AG10803 (cell line): ENCODE measurements at regions not wholly inside any gene's neighbourhood (a gene's known extent, or its start where the extent isn't known, plus 50 kb on each side); places are given as distances from the start of the nearest gene placed in this dataset.

Experiments
- DNase-seq: peaks from one replicate; pipeline ENCODE4 v3.0.0; 2010; ENCODE audit warnings: low read depth
- H3K4me3 ChIP-seq: 2 replicates; pipeline ENCODE4 v1.5.1; 2011; ENCODE audit warnings: mild to moderate bottlenecking, low read length, control low read depth
- CTCF ChIP-seq: conservative IDR thresholded peaks from 2 replicates; pipeline ENCODE4 v1.5.1; 2011; ENCODE audit warnings: mild to moderate bottlenecking, low read length, control low read depth, inconsistent platforms

GRCh38 chr1:56435434-56436262 lies 143.7 kb downstream of the PLPP3 start:
- no peak for TF ChIP-seq CTCF
- H3K4me3 ChIP-seq, result no peak overlapping the region
- no peak for DNase-seq

GRCh38 chr1:56434740-56435139 lies 144.6 kb downstream of the PLPP3 start:
- DNase-seq, result peak; percentile 12
- no peak for TF ChIP-seq CTCF
- H3K4me3 ChIP-seq, result no peak overlapping the region

DNA sequence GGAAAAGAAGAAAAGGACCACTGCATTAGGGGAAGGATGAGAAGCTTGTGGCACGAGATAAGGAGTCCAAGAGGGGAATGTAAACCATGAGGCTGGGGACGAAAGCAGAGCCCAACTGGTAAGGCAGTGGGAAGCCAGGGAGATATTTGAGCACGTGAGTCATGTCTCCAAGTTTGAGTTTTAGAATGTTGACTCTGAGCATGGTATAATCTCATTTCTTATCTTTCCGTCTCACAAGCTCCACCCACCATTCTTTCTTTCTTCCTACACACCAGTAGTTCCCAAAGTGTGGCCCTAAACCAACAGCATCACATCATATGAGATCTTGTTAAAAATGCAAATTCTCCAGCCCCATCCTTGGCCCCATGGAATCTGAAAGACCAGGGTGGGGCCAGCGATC lies 145.3 kb downstream of the PLPP3 start:
- no peak for DNase-seq
- no peak overlapping the region for H3K4me3 ChIP-seq
- no peak for TF ChIP-seq CTCF

DNA sequence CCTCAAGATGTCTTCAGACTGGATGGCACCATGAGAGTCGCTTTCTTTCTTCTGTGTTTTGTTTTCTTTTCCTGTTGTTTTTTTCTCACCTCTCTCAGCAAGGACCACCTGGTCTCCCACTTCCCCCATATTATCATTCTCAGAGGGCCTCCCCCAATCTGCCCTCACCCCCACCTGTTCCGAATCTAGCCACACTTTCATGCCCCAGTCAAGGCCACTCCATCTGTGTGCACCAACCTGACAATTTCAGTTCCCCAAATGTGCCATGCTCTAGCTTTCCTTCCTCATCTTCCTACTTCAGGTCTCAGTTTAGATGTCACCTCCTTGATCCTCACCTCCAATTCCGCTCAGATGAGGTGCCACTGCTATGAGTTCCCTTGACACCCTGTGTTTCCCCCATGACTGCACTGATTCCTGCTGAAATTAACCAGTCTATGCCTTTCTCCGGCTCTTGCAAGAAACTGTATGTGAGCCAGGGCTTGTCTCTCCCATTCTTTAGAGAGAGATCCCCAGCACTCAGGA lies 146.2 kb downstream of the PLPP3 start:
- DNase-seq, result no peak
- TF ChIP-seq CTCF, result no peak
- H3K4me3 ChIP-seq, result no peak overlapping the region

- no peak for TF ChIP-seq CTCF
- DNase-seq, result no peak
- H3K4me3 ChIP-seq, result no peak overlapping the region
Measured at GRCh38 chr1:56432166-56432971, 147.0 kb downstream of the PLPP3 start.

DNA sequence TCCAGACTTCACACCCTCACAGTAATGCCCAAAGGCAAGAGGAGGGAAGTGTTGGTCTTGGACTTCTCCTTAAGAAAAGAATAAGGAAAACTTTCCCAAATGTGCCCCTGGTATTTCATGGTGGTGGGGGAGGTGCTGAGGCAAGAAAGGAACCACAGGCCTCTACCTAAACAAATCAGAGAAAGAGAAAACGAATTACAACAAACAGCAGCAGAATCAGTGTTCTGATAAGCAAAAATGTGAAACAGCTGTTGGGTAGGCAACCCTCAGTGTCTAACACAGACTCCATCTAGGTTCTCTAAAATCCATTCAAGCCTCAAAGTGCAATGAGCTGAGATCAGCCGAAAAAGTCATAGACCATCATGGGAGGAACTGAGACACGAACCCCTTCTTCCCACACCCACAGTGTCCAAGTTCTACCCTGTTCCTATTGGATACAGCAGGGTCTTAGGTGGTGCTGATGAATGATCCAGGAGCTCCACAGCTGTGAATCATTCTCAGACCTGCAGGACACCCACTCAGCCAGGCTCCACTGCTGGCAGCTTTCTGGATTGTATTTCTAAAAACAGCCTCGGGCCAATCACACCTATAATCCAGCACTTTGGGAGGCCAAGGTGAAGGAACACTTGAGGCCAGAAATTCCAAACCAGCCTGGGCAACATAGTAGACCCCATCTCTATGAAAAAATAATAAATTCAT lies 149.1 kb downstream of the PLPP3 start:
- DNase-seq, result no peak
- no peak overlapping the region for H3K4me3 ChIP-seq
- TF ChIP-seq CTCF, result no peak
